Activated CD4-positive, alpha-beta T cell treated with anti-CD3 and anti-CD28 coated beads for 36 hours (primary cell): ENCODE measurements at regions not wholly inside any gene's neighbourhood (a gene's known extent, or its start where the extent isn't known, plus 50 kb on each side); places are given as distances from the start of the nearest gene placed in this dataset.
"Not testable (repeated sequence)": the region's sequence is repeated elsewhere in the genome, so short reads cannot be mapped to it uniquely, and the experiment has no call there.

Source experiments
- ATAC-seq: fragments of 200-7000 bp; cut with Tn5 transposase; one replicate; pipeline ENCODE4 v1.10.0; 2021; ENCODE audit warnings: mild to moderate bottlenecking, moderate library complexity
- CTCF ChIA-PET: fragments of 350-600 bp; sonication (Branson Sonifier 250); formaldehyde crosslinking; loops from one replicate; lab custom pipeline; 2021; ENCODE audit warnings: antibody characterized with exemption; lab: Charles Lee
- POLR2A ChIA-PET: fragments of 350-600 bp; sonication (Branson Sonifier 250); formaldehyde crosslinking; loops from one replicate; lab custom pipeline; 2021; ENCODE audit warnings: antibody characterized with exemption, inconsistent platforms; lab: Charles Lee
- DNase-seq: peaks from one replicate; pipeline ENCODE4 v3.0.0-alpha.2; 2020
- H3K27ac Mint-ChIP-seq: one replicate; pipeline ENCODE4 v1.8.0; 2021; ENCODE audit warnings: mixed read lengths
- H3K27me3 Mint-ChIP-seq: one replicate; pipeline ENCODE4 v1.8.0; 2021; ENCODE audit warnings: mixed read lengths
- H3K36me3 Mint-ChIP-seq: one replicate; pipeline ENCODE4 v1.8.0; 2021; ENCODE audit warnings: low read depth, mixed read lengths
- H3K4me1 Mint-ChIP-seq: one replicate; pipeline ENCODE4 v1.8.0; 2021; ENCODE audit warnings: mixed read lengths
- H3K4me3 Mint-ChIP-seq: one replicate; pipeline ENCODE4 v1.8.0; 2021; ENCODE audit warnings: mild to moderate bottlenecking, moderate library complexity, mixed read lengths
- H3K9me3 Mint-ChIP-seq: one replicate; pipeline ENCODE4 v1.8.0; 2021; ENCODE audit warnings: low read depth, mixed read lengths
- intact Hi-C, 2 experiments: fragments of 100-400 bp; cut with DNase I in 1 of 2; cut with micrococcal nuclease in 1 of 2; formaldehyde crosslinking; loops; one replicate each; pipeline versions ENCODE4 v1.14.2 to v1.15.1; 2022 to 2024; cut with DNase I, micrococcal nuclease

DNA sequence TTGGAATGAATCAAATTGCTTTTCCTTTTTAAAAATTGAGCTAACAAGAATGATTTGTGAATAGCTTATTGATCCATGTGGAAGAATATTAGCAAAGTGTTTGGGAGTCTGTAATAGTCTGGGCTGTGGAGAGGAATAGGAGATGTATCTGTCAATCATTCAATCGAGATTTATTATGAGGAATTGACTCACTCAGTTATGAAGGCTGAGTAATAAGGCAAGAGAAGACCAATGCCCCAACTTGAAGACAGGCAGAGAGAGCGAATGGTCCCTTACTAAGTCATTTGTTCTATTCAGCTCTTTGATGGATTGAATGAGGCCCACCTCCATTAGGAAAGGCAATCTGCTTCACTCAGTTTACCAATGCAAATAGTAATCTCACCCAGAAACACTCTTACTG is 403.0 kb downstream of the CD83 start:
- DNase-seq (no peak), ATAC-seq (no peak)
- Mint-ChIP-seq H3K9me3 (no peaks in the 10 kb centered on the region), H3K4me1 (no peaks in the 10 kb centered on the region), H3K27me3 (no peaks in the 10 kb centered on the region), H3K4me3 (no peak overlapping the region), H3K27ac (no peak overlapping the region), H3K36me3 (no peaks in the 10 kb centered on the region)
- POLR2A ChIA-PET: no interaction called here
- intact Hi-C loops: no loop called here
- CTCF ChIA-PET: interaction anchor here (0.7 kb wide), 1 partner anchor 27 kb away, joined by 4 read pairs; no protein-coding TSS in a partner anchor

DNA sequence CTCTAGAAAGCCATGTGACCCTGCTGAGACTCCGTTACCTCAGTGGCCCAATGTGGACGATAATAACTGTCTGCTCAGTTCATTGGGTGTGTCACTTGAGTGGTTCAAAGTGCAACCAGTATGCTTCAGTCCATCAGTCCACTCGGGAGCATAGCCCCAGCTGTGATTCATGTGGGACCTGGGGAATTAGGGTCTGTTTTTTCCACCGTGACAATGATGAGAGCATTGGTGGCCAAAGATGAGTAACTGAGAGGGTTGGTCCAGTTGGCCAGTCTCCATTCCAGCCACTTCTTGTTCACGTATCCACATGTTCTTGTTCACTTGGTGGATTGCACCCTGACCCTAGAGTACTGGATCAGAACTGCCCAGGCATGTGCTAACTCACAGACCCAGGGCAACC is 403.6 kb downstream of the CD83 start:
- ATAC-seq (no peak), DNase-seq (no peak)
- H3K27ac Mint-ChIP-seq: no peak overlapping the region
- peaks cover 1% of the 10 kb centered on the region for H3K36me3 Mint-ChIP-seq
- no peaks in the 10 kb centered on the region for H3K27me3 Mint-ChIP-seq
- POLR2A ChIA-PET: no interaction called here
- CTCF ChIA-PET: no interaction called here
- H3K9me3 Mint-ChIP-seq: peaks cover 1% of the 10 kb centered on the region
- no peak overlapping the region for H3K4me3 Mint-ChIP-seq
- intact Hi-C loops: no loop called here
- H3K4me1 Mint-ChIP-seq: no peaks in the 10 kb centered on the region

DNA sequence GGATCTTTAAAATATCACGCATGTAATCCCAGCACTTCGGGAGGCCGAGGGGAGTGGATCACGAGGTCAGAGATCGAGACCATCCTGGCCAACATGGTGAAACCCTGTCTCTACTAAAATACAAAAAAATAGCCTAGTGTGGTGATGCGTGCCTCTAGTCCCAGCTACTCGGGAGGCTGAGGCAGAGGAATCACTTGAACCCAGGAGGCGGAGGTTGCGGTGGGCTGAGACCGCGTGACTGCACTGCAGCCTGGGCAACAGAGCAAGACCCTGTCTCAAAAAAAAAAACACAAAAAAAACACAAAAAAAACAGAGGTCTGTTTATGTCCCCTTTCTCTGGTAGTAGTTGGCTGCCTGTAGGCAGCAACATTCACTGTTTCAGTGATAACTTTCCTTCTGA is 404.3 kb downstream of the CD83 start:
- H3K36me3 Mint-ChIP-seq, H3K4me3 Mint-ChIP-seq, ATAC-seq, H3K4me1 Mint-ChIP-seq, POLR2A ChIA-PET, H3K9me3 Mint-ChIP-seq, DNase-seq, CTCF ChIA-PET, intact Hi-C loops, H3K27ac Mint-ChIP-seq, H3K27me3 Mint-ChIP-seq: not testable (repeated sequence)

DNA sequence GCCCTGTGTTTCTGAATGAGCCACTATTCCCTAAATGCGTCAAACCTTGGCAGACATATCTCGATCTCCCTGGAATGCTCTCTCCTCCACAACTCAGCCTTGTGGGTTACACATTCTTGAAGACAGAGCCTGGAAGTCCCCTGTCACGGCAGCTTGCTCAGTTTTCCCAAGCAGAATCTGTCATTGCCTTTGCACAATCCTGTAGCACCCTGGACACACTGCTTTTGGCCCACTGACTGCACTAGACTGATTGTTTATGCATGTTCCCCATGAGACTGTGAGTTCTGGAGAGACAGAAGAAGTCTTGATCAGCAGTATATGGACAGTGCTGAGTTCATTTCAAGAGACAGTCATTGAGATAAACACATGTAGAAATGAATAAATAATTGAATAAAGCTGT is 406.7 kb downstream of the CD83 start:
- H3K27ac Mint-ChIP-seq: no peak overlapping the region
- no peaks in the 10 kb centered on the region for H3K27me3 Mint-ChIP-seq
- CTCF ChIA-PET: interaction anchor here (0.6 kb wide), 1 partner anchor 740 kb away, joined by 3 read pairs; no protein-coding TSS in a partner anchor
- H3K4me3 Mint-ChIP-seq: no peak overlapping the region
- peaks cover 15% of the 10 kb centered on the region for H3K9me3 Mint-ChIP-seq
- ATAC-seq (no peak), DNase-seq (no peak)
- H3K4me1 Mint-ChIP-seq: peaks cover 7% of the 10 kb centered on the region
- H3K36me3 Mint-ChIP-seq: peaks cover 12% of the 10 kb centered on the region
- POLR2A ChIA-PET: no interaction called here
- intact Hi-C loops: no loop called here

DNA sequence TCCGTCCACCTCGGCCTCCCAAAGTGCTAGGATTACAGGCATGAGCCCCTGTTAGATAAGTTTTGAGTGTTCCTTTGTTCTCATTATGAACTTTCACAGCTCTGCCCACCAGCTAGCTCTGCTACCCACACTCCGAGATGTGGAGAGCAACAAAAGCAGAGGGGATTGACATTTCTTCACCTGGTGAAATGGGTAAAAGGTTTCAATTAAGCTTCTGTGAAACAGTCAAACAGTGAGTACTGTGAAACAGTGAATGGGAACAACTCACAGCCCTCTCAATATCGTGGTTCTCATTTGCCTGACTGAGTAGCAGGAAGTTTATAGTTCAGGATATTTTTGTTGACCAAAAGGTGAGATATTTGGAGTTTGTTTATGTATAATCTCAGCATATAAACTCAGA is 412.8 kb downstream of the CD83 start:
- Mint-ChIP-seq H3K27me3 (no peaks in the 10 kb centered on the region), H3K4me3 (no peak overlapping the region), H3K27ac (no peak overlapping the region), H3K9me3 (peaks cover 15% of the 10 kb centered on the region), H3K4me1 (peaks cover 18% of the 10 kb centered on the region), H3K36me3 (peaks cover 12% of the 10 kb centered on the region)
- CTCF ChIA-PET: interaction anchor here (0.6 to 1.0 kb wide), 2 partner anchors 76 to 88 kb away, joined by 3 to 4 read pairs; no protein-coding TSS in a partner anchor
- intact Hi-C loops: no loop called here
- POLR2A ChIA-PET: interaction anchor here (0.6 kb wide), 1 partner anchor 107 kb away, joined by 3 read pairs; no protein-coding TSS in a partner anchor
- ATAC-seq (peak; percentile 55), DNase-seq (peak; percentile 15)

DNA sequence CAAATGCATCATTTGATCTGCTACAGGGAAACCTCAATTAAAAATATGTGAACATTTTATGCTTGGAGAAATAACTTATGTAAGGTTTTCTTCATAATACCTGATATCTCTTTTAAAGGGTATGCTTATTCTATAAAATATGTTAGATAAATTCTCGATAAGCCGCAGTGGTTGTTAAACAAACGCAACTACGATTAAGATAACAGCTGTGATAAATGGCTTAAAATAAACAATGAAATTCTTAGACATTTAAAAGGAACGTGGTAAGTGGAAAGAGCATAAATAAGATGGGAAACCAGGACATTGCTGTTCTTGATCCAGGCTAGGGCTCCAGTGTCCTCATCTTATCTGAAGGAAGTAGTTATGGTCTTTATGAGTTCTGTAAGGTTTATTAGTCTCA is 415.9 kb downstream of the CD83 start:
- no peak overlapping the region for H3K4me3 Mint-ChIP-seq
- H3K27ac Mint-ChIP-seq: no peak overlapping the region
- peaks cover 15% of the 10 kb centered on the region for H3K4me1 Mint-ChIP-seq
- H3K36me3 Mint-ChIP-seq: peaks cover 1% of the 10 kb centered on the region
- intact Hi-C loops: no loop called here
- ChIA-PET CTCF (no interaction called here), POLR2A (no interaction called here)
- no peaks in the 10 kb centered on the region for H3K27me3 Mint-ChIP-seq
- DNase-seq: no peak
- H3K9me3 Mint-ChIP-seq: peaks cover 11% of the 10 kb centered on the region
- ATAC-seq: no peak

DNA sequence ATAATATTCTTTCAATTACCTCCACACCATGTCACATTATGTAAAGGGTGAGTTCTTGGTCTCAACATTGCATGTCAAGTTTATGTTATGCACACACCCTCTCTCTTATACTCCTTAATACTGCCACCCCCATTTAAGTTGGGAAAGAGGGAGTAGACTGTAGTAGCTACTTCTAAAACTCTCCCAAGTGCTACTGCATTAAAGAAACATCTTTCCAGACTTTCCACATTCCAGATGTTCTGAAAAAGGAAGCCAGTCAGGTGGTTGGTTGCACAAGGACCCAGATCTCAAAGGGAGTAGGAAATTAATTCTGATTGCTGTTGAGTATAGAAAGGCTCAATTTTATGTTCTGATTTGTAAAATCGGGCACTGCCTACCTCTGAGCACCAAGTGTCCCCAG is 419.5 kb downstream of the CD83 start:
- ATAC-seq (no peak), DNase-seq (no peak)
- Mint-ChIP-seq H3K9me3 (peaks cover 11% of the 10 kb centered on the region), H3K4me1 (peaks cover 21% of the 10 kb centered on the region), H3K4me3 (no peak overlapping the region), H3K36me3 (peaks cover 1% of the 10 kb centered on the region), H3K27ac (no peak overlapping the region), H3K27me3 (no peaks in the 10 kb centered on the region)
- intact Hi-C loops: no loop called here
- POLR2A ChIA-PET: interaction anchor here (0.5 kb wide), 1 partner anchor 143 kb away, joined by 3 read pairs; no protein-coding TSS in a partner anchor
- CTCF ChIA-PET: interaction anchor here (0.6 to 1.0 kb wide), 2 partner anchors 14 to 19 kb away, joined by 3 to 4 read pairs; no protein-coding TSS in a partner anchor

DNA sequence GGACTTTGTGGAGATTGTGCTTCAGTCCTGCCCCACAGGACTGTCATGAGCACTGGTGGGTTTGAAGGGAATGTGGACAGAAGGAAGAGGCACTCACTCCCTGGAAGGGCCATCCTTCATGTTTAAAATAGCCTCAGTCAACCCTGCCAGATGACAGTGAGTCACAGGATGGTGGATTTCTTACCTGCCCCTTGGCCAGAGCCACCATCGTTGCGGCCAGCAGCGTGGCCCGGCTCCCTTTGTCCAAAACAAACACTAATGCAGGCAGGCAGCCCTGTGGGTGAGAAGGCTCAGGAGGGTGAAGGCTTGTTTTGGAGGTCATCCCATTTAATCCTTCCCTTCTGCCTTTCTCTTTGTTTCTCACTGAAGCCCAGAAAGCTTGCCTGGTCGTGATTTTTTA is 422.7 kb downstream of the CD83 start:
- ChIA-PET POLR2A (no interaction called here), CTCF (no interaction called here)
- H3K27ac Mint-ChIP-seq: no peak overlapping the region
- ATAC-seq (no peak), DNase-seq (no peak)
- intact Hi-C loops: loop anchor here (5.0 kb wide), 4 partner anchors 88 to 707 kb away; partner anchors contain the start of gene JARID2 (in 1 of the 2)
- H3K9me3 Mint-ChIP-seq: peaks cover 11% of the 10 kb centered on the region
- peaks cover 44% of the 10 kb centered on the region for H3K4me1 Mint-ChIP-seq
- H3K27me3 Mint-ChIP-seq: no peaks in the 10 kb centered on the region
- H3K36me3 Mint-ChIP-seq: peaks cover 1% of the 10 kb centered on the region
- no peak overlapping the region for H3K4me3 Mint-ChIP-seq

DNA sequence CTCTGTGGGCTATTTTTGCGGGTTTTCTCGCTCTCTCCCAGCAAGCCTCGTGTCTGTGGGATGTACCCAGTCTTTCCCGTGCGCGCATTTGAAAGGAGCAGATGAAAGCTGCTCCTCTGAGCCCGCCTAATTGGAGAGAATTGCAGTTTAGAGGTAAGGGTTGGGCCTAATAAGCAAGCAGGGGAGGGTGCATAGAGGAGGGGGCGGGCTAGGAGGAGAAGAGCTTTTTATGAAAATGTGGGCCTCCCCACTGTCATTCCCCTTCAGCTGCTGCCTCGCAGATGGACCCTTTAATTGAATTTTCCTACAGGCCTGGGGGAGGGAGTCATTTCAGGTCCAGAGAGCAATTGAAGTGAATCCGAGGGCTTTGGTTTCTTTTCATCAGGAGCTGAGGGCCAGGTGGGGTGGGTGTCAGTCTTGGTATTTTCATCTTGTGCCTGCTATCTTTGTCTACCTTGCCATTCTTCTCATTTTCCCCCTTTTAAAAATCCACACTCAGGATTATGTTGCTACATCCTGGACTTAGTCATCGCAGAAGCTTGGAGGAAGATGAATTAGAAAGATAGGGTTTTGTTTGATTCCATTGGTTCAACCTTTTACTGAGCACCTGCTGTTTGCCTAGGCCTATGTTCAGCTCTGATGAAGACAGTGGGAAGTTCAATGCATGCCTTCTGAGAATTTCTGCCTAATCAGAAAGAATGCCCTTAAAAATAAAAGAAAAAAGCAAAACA is 423.4 kb downstream of the CD83 start:
- H3K27ac Mint-ChIP-seq: peak overlapping the region; percentile 31

DNA sequence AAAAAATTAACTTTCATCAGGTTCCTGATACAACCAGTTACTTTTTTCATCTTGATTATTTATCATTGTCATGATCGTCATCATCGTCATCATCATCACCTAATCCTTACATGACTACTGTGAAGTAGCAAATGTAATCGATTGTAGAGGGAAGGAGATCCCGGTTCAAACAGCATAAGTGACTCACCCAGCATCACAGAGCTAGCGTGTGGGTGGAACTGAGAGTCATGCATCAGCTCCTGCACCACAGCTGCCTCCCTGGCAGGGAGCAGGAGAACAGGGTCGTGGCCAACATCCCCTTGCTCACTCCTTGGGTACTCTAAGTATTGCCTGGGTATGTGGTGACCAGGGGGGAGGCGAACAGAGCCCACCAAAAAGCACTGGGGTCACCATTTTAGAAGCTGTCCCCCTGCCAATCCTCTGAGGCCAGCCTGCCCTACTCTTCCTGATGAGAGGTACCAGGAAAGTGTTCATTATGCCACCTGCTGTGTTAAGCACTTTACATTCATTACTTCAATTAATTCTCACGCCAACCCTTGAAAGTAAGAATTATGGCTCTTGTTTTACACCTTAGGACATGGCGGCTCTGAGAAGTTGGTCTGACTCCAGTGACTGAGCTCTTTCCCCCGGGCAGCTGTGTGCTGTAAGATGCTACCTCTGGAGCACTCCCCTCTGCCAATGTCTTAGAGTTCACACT is 425.2 kb downstream of the CD83 start:
- POLR2A ChIA-PET: interaction anchor here (0.7 to 1.0 kb wide), 4 partner anchors 189 to 746 kb away, joined by 3 to 4 read pairs (median 3); no protein-coding TSS in a partner anchor

More for the DNA sequence above, 423.4 kb downstream of the CD83 start:
- no peak overlapping the region for H3K4me3 Mint-ChIP-seq
- ATAC-seq (no peak), DNase-seq (no peak)
- intact Hi-C loops: loop anchor here (5.0 kb wide), 4 partner anchors 89 to 706 kb away; partner anchors contain the start of gene JARID2 (in 1 of the 2)
- no peaks in the 10 kb centered on the region for H3K27me3 Mint-ChIP-seq
- peaks cover 41% of the 10 kb centered on the region for H3K4me1 Mint-ChIP-seq
- CTCF ChIA-PET: no interaction called here
- no peaks in the 10 kb centered on the region for H3K36me3 Mint-ChIP-seq
- POLR2A ChIA-PET: no interaction called here
- peaks cover 8% of the 10 kb centered on the region for H3K9me3 Mint-ChIP-seq

DNA sequence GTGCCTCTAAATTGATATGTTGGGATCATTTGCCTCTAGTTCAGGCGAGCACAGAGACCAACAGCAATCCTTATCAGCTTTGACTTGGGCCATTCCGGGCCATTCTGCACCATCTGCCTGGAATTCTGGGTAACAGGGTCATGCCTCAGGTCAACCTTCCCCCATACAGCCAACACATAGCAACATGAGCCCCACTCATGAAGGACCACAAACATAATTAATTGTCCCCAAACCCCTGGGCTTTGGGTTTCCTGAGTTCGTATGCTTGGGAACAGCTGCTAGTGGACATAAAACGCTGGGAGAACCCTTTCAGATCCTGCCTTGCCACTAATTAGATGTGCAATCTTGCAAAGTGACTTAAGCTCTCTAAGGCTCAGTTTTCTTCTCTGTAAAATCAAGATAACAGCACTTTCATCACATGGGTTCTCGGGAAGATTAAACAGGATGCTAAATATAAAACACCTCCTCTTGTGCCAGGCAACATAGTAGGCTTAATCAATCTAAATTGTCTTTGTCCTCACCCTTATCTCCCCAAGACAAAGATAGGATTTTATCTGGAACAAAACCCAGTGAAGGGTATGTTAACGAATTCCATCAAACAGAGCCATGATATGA is 426.5 kb downstream of the CD83 start:
- no peaks in the 10 kb centered on the region for H3K36me3 Mint-ChIP-seq
- no peak overlapping the region for H3K4me3 Mint-ChIP-seq
- H3K4me1 Mint-ChIP-seq: peaks cover 41% of the 10 kb centered on the region
- no peaks in the 10 kb centered on the region for H3K9me3 Mint-ChIP-seq
- peaks cover 2% of the 10 kb centered on the region for H3K27me3 Mint-ChIP-seq
- DNase-seq (no peak), ATAC-seq (no peak)
- H3K27ac Mint-ChIP-seq: no peak overlapping the region
- ChIA-PET CTCF (interaction anchor here (0.9 to 1.0 kb wide), 2 partner anchors 34 to 919 kb away, joined by 3 read pairs; no protein-coding TSS in a partner anchor), POLR2A (interaction anchor here (1.0 kb wide), 1 partner anchor 188 kb away, joined by 4 read pairs; no protein-coding TSS in a partner anchor)
- intact Hi-C loops: loop anchor here (2.0 to 5.0 kb wide), 6 partner anchors 92 to 703 kb away; partner anchors contain the start of gene JARID2 (in 1 of the 2)

More for the DNA sequence above, 425.2 kb downstream of the CD83 start:
- Mint-ChIP-seq H3K4me1 (peaks cover 41% of the 10 kb centered on the region), H3K27me3 (peaks cover 2% of the 10 kb centered on the region), H3K36me3 (no peaks in the 10 kb centered on the region), H3K27ac (peak overlapping the region; percentile 79), H3K4me3 (no peak overlapping the region), H3K9me3 (peaks cover 2% of the 10 kb centered on the region)
- CTCF ChIA-PET: interaction anchor here (0.5 to 1.0 kb wide), 5 partner anchors 35 to 921 kb away, joined by 3 read pairs; no protein-coding TSS in a partner anchor
- peak; percentile 99 for ATAC-seq
- intact Hi-C loops: loop anchor here (1.0 to 5.0 kb wide), 9 partner anchors 91 to 704 kb away; partner anchors contain the start of gene JARID2 (in 1 of the 2)
- peak; percentile 90 for DNase-seq
